ENCODE measurements at regions not wholly inside any gene's neighbourhood (a gene's known extent, or its start where the extent isn't known, plus 50 kb on each side); places are given as distances from the start of the nearest gene placed in this dataset.

DNA sequence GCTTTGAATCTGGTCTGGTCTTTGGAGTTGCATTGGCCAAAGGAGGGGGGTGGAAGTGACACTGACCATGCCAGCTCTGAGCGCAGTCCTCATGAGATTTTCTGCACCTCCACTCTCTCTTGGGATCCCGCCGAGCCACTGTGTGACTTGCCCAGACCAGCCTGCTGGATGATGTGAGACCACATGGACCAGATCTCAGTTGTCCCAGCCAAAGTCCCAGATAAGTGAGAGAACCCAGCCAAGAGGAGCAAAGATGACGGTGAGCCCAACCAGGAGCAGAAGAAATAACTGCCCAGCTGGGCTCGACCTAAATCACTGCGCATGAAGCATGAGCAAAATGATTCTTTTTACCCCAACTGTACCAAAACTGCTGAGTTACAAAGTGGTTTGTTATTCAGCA, 96.5 kb upstream of the ERCC4 start:
- no peaks in the 10 kb centered on the region for H3K36me3 ChIP-seq (replicated peaks; ENCODE audit: insufficient read depth, low read depth)
- H3K4me2 ChIP-seq: no peak overlapping the region
- no peak overlapping the region for H3K4me3 ChIP-seq
- no peak overlapping the region for H2AFZ ChIP-seq
- H3K9me3 ChIP-seq (ENCODE audit: low read depth): no peaks in the 10 kb centered on the region
- TF ChIP-seq, protein P1, sequence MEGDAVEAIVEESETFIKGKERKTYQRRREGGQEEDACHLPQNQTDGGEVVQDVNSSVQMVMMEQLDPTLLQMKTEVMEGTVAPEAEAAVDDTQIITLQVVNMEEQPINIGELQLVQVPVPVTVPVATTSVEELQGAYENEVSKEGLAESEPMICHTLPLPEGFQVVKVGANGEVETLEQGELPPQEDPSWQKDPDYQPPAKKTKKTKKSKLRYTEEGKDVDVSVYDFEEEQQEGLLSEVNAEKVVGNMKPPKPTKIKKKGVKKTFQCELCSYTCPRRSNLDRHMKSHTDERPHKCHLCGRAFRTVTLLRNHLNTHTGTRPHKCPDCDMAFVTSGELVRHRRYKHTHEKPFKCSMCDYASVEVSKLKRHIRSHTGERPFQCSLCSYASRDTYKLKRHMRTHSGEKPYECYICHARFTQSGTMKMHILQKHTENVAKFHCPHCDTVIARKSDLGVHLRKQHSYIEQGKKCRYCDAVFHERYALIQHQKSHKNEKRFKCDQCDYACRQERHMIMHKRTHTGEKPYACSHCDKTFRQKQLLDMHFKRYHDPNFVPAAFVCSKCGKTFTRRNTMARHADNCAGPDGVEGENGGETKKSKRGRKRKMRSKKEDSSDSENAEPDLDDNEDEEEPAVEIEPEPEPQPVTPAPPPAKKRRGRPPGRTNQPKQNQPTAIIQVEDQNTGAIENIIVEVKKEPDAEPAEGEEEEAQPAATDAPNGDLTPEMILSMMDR (IDR thresholded peaks at IDR 0.05; ENCODE audit: poor library complexity): no peak
- TF ChIP-seq EZH2phosphoT487 (IDR thresholded peaks at IDR 0.05; ENCODE audit: low read depth, severe bottlenecking, unreplicated experiment) (no peak), EZH2 (IDR thresholded peaks at IDR 0.05; ENCODE audit: borderline replicate concordance) (no peak)
- no peak for DNase-seq (ENCODE audit: low spot score)
- no peaks in the 10 kb centered on the region for H4K20me1 ChIP-seq (ENCODE audit: insufficient read depth, poor library complexity, severe bottlenecking)
- H3K4me1 ChIP-seq (ENCODE audit: insufficient read depth): no peaks in the 10 kb centered on the region
- no peak overlapping the region for H3K27ac ChIP-seq
- no peaks in the 10 kb centered on the region for H3K9me2 ChIP-seq (replicated peaks; ENCODE audit: insufficient read depth)
- H3K27me3 ChIP-seq: no peaks in the 10 kb centered on the region
- 88% methylated on average over 6 of the region's 6 CpGs for WGBS (ENCODE audit: low lambda C conversion rate, missing lambda C conversion rate)
- H3K79me2 ChIP-seq: no peaks in the 10 kb centered on the region

DNA sequence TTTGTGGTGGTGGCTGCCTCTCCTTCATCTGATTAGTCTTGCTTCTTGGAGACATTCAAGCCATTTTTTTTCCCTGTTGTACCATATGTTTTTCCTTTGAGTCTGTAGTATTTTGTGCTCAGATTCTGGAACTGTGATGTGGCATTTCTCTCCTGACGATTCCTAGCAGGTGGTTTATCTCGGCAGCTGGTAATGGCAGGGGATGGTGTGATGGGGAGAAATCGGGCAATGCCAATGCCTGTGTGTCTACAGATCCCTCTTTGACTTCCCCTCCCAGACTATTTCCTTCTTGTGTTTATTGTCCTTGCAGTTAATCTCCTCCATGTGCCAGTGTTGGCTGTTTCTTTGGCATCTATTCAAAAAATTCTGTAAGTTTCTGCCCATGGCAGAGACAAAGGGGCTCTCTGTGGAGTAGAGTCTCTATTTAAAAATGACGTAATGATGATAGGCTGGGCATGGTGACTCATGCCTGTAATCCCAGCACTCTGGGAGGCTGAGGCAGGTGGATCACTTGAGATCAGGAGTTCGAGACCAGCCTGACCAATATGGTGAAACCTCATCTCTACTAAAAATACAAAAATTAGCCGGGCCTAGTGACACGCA, 90.2 kb upstream of the ERCC4 start:
- 91% methylated on average over 7 of the region's 7 CpGs for WGBS (ENCODE audit: low lambda C conversion rate, missing lambda C conversion rate)
- Histone ChIP-seq H4K20me1 (ENCODE audit: insufficient read depth, poor library complexity, severe bottlenecking) (no peaks in the 10 kb centered on the region), H3K27ac (no peak overlapping the region), H3K4me2 (no peak overlapping the region), H3K4me1 (ENCODE audit: insufficient read depth) (no peaks in the 10 kb centered on the region), H3K79me2 (no peaks in the 10 kb centered on the region), H2AFZ (no peak overlapping the region), H3K27me3 (no peaks in the 10 kb centered on the region), H3K4me3 (no peak overlapping the region), H3K36me3 (replicated peaks; ENCODE audit: insufficient read depth, low read depth) (no peaks in the 10 kb centered on the region), H3K9me3 (ENCODE audit: low read depth) (no peaks in the 10 kb centered on the region), H3K9me2 (replicated peaks; ENCODE audit: insufficient read depth) (no peaks in the 10 kb centered on the region)
- TF ChIP-seq EZH2phosphoT487 (IDR thresholded peaks at IDR 0.05; ENCODE audit: low read depth, severe bottlenecking, unreplicated experiment) (no peak), EZH2 (IDR thresholded peaks at IDR 0.05; ENCODE audit: borderline replicate concordance) (no peak)
- TF ChIP-seq, protein P1 (IDR thresholded peaks at IDR 0.05; ENCODE audit: poor library complexity): no peak
- no peak for DNase-seq (ENCODE audit: low spot score)

DNA sequence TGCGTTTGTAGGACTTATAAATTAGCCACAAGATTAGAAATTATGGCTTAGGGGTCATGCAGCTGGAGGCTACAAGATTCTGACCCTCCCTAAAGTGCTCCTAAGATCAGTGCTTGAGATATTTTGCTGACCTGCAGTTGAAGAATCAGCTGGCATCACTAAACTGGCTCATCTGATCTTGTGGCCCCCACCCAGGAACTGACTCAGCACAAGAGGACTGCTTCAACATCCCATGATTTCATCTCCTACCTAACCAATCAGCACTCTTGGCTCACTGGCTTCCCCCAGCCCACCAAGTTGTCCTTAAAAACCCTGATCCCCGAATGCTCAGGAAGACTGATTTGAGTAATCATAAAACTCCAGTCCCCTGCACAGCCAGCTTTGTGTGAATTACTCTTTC, 86.4 kb upstream of the ERCC4 start:
- Histone ChIP-seq H3K4me2 (no peak overlapping the region), H3K27ac (no peak overlapping the region), H3K9me2 (replicated peaks; ENCODE audit: insufficient read depth) (no peaks in the 10 kb centered on the region), H3K36me3 (replicated peaks; ENCODE audit: insufficient read depth, low read depth) (no peaks in the 10 kb centered on the region), H3K79me2 (no peaks in the 10 kb centered on the region), H3K9me3 (ENCODE audit: low read depth) (no peaks in the 10 kb centered on the region), H4K20me1 (ENCODE audit: insufficient read depth, poor library complexity, severe bottlenecking) (no peaks in the 10 kb centered on the region), H3K4me3 (no peak overlapping the region), H3K27me3 (no peaks in the 10 kb centered on the region), H2AFZ (no peak overlapping the region), H3K4me1 (ENCODE audit: insufficient read depth) (no peaks in the 10 kb centered on the region)
- TF ChIP-seq EZH2 (IDR thresholded peaks at IDR 0.05; ENCODE audit: borderline replicate concordance) (no peak), EZH2phosphoT487 (IDR thresholded peaks at IDR 0.05; ENCODE audit: low read depth, severe bottlenecking, unreplicated experiment) (no peak)
- TF ChIP-seq, protein P1 (IDR thresholded peaks at IDR 0.05; ENCODE audit: poor library complexity): no peak
- DNase-seq (ENCODE audit: low spot score): no peak
- WGBS (ENCODE audit: low lambda C conversion rate, missing lambda C conversion rate): 72% methylated on average over 2 of the region's 2 CpGs

Data from hepatocyte (in vitro differentiated cells).